ENCODE measurements at regions not wholly inside any gene's neighbourhood (a gene's known extent, or its start where the extent isn't known, plus 50 kb on each side); places are given as distances from the start of the nearest gene placed in this dataset.
"Not testable (repeated sequence)": the region's sequence is repeated elsewhere in the genome, so short reads cannot be mapped to it uniquely, and the experiment has no call there.

GRCh38 chr16:29130131-29130711 is 145.4 kb downstream of the LAT start:
- TF ChIP-seq CTCF, POLR2A, EP300 (IDR thresholded peaks at IDR 0.05): not testable (repeated sequence)

Measured in tibial nerve (tissue), 4 donors.